GM10266 (cell line): ENCODE measurements at regions not wholly inside any gene's neighbourhood (a gene's known extent, or its start where the extent isn't known, plus 50 kb on each side); places are given as distances from the start of the nearest gene placed in this dataset.

Experiments
- DNase-seq: peaks from one replicate; pipeline ENCODE4 v3.0.0; 2012; ENCODE audit errors: extremely low spot score
- CTCF ChIP-seq: IDR thresholded peaks from 2 replicates; pipeline ENCODE4 v1.5.1; 2012; ENCODE audit warnings: mild to moderate bottlenecking, low read depth; ENCODE audit not compliant: control insufficient read depth, insufficient read depth; ENCODE audit errors: missing control alignments

DNA sequence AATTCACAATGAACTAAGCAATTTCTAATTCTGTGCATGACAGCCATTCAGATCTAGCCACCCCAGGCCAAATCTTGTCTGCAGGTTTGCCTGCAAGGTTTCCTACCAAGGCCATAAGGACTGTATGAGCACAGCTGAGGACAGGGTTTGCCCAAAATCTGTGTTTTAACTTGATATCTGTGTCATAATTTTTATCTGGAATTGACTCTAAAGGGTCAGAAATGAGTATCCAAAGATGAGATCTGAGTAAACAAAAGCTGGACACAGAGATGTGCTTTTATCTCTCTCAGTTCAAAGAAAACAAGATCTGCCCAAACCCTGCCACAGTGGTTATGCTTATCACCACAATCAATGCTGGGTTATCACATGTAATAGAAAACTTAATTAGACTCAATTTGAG is 154.6 kb upstream of the COL8A1 start:
- no peak for TF ChIP-seq CTCF

DNA sequence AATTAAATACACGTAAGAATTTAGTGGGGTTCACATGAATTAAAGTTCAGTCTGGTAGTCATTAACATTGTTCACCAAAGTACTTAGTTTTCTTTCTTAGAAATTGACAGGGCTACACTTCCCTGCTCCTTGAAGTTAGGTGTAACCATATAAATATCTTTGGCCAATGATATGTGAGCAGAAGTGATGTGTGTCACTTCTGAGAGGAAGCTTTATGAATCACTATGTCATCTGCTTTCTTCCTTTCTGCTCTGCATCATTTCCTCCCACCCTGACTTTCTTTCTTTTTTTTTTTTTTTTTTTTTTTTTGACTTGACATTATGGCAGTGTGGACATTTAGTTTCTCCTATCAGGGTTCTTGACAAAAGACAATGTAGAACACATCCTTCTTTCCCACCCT is 156.2 kb upstream of the COL8A1 start:
- no peak for DNase-seq
- no peak for TF ChIP-seq CTCF

More for the DNA sequence above, 154.6 kb upstream of the COL8A1 start:
- DNase-seq = no peak

- no peak for TF ChIP-seq CTCF
- no peak for DNase-seq
These were observed 156.8 kb upstream of the COL8A1 start for GRCh38 chr3:99481561-99481960.

DNA sequence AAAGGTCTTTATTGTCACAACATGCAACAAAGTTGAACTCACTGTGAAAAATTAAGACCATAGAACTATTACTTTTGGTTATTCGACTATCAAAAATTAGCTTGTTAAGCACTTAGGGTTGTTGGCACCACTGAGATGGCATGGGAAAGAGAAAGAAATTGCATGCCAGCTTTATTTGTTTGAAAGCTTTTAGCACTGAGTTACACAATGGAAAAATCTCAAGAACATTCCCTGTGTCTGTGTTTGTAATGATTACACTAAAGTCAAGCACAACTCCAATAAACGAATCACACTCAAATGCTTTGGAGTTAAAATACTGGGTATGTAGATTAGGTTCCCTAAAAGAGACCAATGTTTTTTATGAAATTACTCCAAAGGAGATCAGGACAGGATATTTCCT is 158.6 kb upstream of the COL8A1 start:
- no peak for TF ChIP-seq CTCF
- no peak for DNase-seq

GRCh38 chr3:99477650-99478049 is 160.7 kb upstream of the COL8A1 start:
- DNase-seq = no peak
- TF ChIP-seq CTCF = no peak

DNA sequence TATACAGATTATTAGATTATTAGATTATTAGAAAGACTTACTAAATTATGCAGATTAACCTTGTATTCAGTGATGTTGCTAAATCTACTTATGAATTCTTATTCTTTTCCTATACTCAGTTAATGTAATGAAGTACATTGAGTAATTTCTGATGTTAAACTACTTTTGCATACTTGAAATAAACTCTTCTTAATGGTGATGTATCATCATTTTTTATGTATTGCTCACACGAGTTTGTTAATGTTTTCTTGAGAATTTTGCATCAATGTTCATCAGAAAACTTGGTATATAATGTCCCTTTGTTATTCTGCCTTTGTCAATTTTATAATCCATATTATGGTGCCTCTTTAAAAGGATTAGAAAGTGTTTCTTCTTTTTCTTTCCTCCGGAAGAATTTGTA is 163.2 kb upstream of the COL8A1 start:
- DNase-seq = no peak

DNA sequence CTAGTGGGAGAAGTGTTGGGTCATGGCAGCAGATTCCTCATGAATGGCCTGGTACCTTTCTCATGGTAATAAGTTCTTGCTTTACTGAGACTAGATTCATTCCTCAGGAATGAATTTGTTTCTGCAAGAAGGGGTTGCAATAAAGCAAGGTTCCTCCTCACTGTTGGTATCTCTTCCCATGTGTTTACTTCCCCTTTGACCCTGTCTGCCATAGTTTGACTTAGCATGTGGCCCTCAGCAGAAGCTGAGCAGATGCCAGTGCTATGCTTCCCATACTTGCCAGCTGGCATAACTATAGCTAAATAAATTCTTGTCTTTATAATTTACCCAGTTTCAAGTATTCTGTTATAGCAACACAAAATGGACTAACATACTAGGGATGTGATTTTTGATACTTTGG is 163.6 kb upstream of the COL8A1 start:
- DNase-seq = no peak
- no peak for TF ChIP-seq CTCF

More for the DNA sequence above, 163.2 kb upstream of the COL8A1 start:
- TF ChIP-seq CTCF = no peak
